ENCODE measurements at regions not wholly inside any gene's neighbourhood (a gene's known extent, or its start where the extent isn't known, plus 50 kb on each side); places are given as distances from the start of the nearest gene placed in this dataset.

DNA sequence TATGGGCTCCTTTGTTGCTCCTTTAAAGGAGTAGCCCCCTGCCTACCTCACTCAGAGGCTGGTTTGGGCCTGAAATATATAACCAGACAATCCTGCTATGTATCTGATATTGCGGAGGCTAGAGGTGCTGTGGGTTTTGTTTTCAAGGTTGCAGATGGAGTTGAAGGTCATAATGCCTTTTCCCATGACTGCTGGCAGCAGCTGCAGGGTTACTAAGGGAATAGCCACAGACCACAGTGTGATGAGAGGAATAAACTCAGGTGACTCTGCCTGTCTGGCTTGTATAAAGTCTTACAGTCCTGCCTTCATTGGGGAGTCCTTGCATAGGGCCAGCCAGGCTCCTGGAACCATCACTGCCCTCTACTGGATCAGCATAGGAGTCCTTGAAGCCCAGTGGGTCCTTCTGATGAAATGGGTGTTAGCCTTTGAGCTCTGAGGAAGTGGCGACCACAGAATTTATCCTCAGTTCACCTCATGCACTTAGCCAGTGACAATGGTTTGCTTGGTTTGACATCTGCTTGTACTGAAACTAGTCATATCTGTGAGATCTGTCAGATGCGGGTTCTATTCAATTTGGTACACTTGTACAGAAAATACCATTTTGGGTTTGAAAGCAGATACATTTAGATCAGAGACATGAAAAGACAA lies 174.4 kb upstream of the HMCN1 start:
- no peak for DNase-seq (ENCODE audit: low read depth, low spot score)
- Histone ChIP-seq H3K4me3 (no peak overlapping the region), H3K9me3 (ENCODE audit: low read depth, low read length) (no peaks in the 10 kb centered on the region), H3K27ac (no peak overlapping the region), H3K9ac (ENCODE audit: insufficient read length) (no peak overlapping the region), H3K36me3 (ENCODE audit: insufficient read depth, low read length) (no peaks in the 10 kb centered on the region)
- TF ChIP-seq POLR2AphosphoS5 (IDR thresholded peaks at IDR 0.05; ENCODE audit: borderline replicate concordance, low read depth, low read length) (no peak), EZH2 (IDR thresholded peaks at IDR 0.05) (no peak), FOXP2 (optimal IDR thresholded peaks at IDR 0.05; ENCODE audit: control extremely low read depth, extremely low read length, insufficient read depth) (no peak)

GRCh38 chr1:185559151-185559550 lies 175.0 kb upstream of the HMCN1 start:
- H3K36me3 ChIP-seq (ENCODE audit: insufficient read depth, low read length), result no peaks in the 10 kb centered on the region
- H3K9ac ChIP-seq (ENCODE audit: insufficient read length), result no peak overlapping the region
- no peak for DNase-seq (ENCODE audit: low read depth, low spot score)
- TF ChIP-seq FOXP2 (optimal IDR thresholded peaks at IDR 0.05; ENCODE audit: control extremely low read depth, extremely low read length, insufficient read depth) (no peak), POLR2AphosphoS5 (IDR thresholded peaks at IDR 0.05; ENCODE audit: borderline replicate concordance, low read depth, low read length) (no peak), EZH2 (IDR thresholded peaks at IDR 0.05) (no peak)
- no peak overlapping the region for H3K4me3 ChIP-seq
- H3K9me3 ChIP-seq (ENCODE audit: low read depth, low read length), result no peaks in the 10 kb centered on the region
- no peak overlapping the region for H3K27ac ChIP-seq

GRCh38 chr1:185556561-185556960 lies 177.6 kb upstream of the HMCN1 start:
- Histone ChIP-seq H3K9me3 (ENCODE audit: low read depth, low read length) (no peaks in the 10 kb centered on the region; the same call in 1 of the 2 replicates), H3K9ac (ENCODE audit: insufficient read length) (no peak overlapping the region), H3K36me3 (ENCODE audit: insufficient read depth, low read length) (no peaks in the 10 kb centered on the region), H3K27ac (no peak overlapping the region), H3K4me3 (no peak overlapping the region)
- TF ChIP-seq POLR2AphosphoS5 (IDR thresholded peaks at IDR 0.05; ENCODE audit: borderline replicate concordance, low read depth, low read length) (no peak), FOXP2 (optimal IDR thresholded peaks at IDR 0.05; ENCODE audit: control extremely low read depth, extremely low read length, insufficient read depth) (no peak)
- no peak for DNase-seq (ENCODE audit: low read depth, low spot score)

DNA sequence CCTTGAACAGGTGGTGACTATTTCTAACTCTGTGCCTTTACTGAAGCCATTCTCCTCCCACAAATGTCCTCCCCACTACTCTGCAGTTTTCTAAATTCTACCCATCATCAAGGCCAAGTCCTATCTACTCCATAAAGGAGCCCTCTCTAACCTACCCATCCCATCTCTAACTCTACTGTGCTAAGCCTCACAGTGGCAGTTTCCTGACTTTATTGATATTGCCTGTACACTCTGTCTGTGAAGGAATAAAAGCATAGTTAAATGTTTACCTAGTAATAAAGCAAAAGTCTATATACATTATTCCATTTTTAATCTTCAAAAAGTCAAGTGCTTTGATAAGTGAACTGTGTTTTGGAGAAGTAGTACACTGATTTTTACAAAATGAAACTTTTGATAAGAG lies 178.4 kb upstream of the HMCN1 start:
- TF ChIP-seq EZH2 (IDR thresholded peaks at IDR 0.05) (no peak), FOXP2 (optimal IDR thresholded peaks at IDR 0.05; ENCODE audit: control extremely low read depth, extremely low read length, insufficient read depth) (no peak), POLR2AphosphoS5 (IDR thresholded peaks at IDR 0.05; ENCODE audit: borderline replicate concordance, low read depth, low read length) (no peak)

DNA sequence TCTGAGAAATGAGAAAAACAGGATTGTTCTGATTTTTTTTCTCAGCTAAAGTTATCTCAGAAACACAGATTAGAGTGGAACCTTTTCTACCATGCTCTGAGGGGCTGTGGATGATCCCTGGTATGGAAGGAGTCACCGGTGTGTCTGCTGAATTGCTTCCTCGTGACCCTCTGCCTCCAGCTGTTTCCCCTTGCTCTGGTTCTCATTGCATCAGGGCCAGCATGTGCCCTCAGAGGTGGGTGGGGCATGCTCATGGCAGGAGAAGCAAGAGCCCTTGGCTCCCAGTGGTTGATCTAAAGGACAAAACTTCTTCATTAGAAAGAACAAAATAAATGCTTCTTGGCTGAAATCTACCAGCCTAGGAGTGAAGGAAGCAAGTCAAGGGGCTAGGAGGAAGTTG lies 183.2 kb upstream of the HMCN1 start:
- Histone ChIP-seq H3K36me3 (ENCODE audit: insufficient read depth, low read length) (no peaks in the 10 kb centered on the region), H3K4me3 (no peak overlapping the region), H3K27ac (no peak overlapping the region), H3K9me3 (ENCODE audit: low read depth, low read length) (no peaks in the 10 kb centered on the region; the same call in 1 of the 2 replicates), H3K9ac (ENCODE audit: insufficient read length) (no peak overlapping the region)
- DNase-seq (ENCODE audit: low read depth, low spot score), result no peak
- TF ChIP-seq EZH2 (IDR thresholded peaks at IDR 0.05) (no peak), FOXP2 (optimal IDR thresholded peaks at IDR 0.05; ENCODE audit: control extremely low read depth, extremely low read length, insufficient read depth) (no peak), POLR2AphosphoS5 (IDR thresholded peaks at IDR 0.05; ENCODE audit: borderline replicate concordance, low read depth, low read length) (no peak)

More for the DNA sequence above, 178.4 kb upstream of the HMCN1 start:
- no peaks in the 10 kb centered on the region for H3K36me3 ChIP-seq (ENCODE audit: insufficient read depth, low read length)
- no peak overlapping the region for H3K9ac ChIP-seq (ENCODE audit: insufficient read length)
- no peaks in the 10 kb centered on the region; the same call in 1 of the 2 replicates for H3K9me3 ChIP-seq (ENCODE audit: low read depth, low read length)
- no peak overlapping the region for H3K27ac ChIP-seq
- DNase-seq (ENCODE audit: low read depth, low spot score), result no peak
- no peak overlapping the region for H3K4me3 ChIP-seq

GRCh38 chr1:185549906-185550305 lies 184.3 kb upstream of the HMCN1 start:
- no peak for DNase-seq (ENCODE audit: low read depth, low spot score)
- H3K9ac ChIP-seq (ENCODE audit: insufficient read length), result no peak overlapping the region
- H3K36me3 ChIP-seq (ENCODE audit: insufficient read depth, low read length), result no peaks in the 10 kb centered on the region
- TF ChIP-seq POLR2AphosphoS5 (IDR thresholded peaks at IDR 0.05; ENCODE audit: borderline replicate concordance, low read depth, low read length) (no peak), FOXP2 (optimal IDR thresholded peaks at IDR 0.05; ENCODE audit: control extremely low read depth, extremely low read length, insufficient read depth) (no peak), EZH2 (IDR thresholded peaks at IDR 0.05) (no peak)
- H3K4me3 ChIP-seq, result no peak overlapping the region; the same call in 1 of the 2 replicates
- peak overlapping the region; percentile 60; the same call in 1 of the 2 replicates for H3K27ac ChIP-seq
- no peaks in the 10 kb centered on the region; the same call in 1 of the 2 replicates for H3K9me3 ChIP-seq (ENCODE audit: low read depth, low read length)

- H3K4me3 ChIP-seq, result no peak overlapping the region
- TF ChIP-seq POLR2AphosphoS5 (IDR thresholded peaks at IDR 0.05; ENCODE audit: borderline replicate concordance, low read depth, low read length) (no peak), FOXP2 (optimal IDR thresholded peaks at IDR 0.05; ENCODE audit: control extremely low read depth, extremely low read length, insufficient read depth) (no peak), EZH2 (IDR thresholded peaks at IDR 0.05) (no peak)
- H3K36me3 ChIP-seq (ENCODE audit: insufficient read depth, low read length), result no peaks in the 10 kb centered on the region
- H3K9ac ChIP-seq (ENCODE audit: insufficient read length), result no peak overlapping the region
- no peak overlapping the region for H3K27ac ChIP-seq
- DNase-seq (ENCODE audit: low read depth, low spot score), result no peak
- H3K9me3 ChIP-seq (ENCODE audit: low read depth, low read length), result no peaks in the 10 kb centered on the region
Observed at GRCh38 chr1:185546029-185546428, 188.2 kb upstream of the HMCN1 start.

- no peak for TF ChIP-seq POLR2AphosphoS5 (IDR thresholded peaks at IDR 0.05; ENCODE audit: borderline replicate concordance, low read depth, low read length)
- TF ChIP-seq FOXP2 (optimal IDR thresholded peaks at IDR 0.05; ENCODE audit: control extremely low read depth, extremely low read length, insufficient read depth), result no peak
- TF ChIP-seq EZH2 (IDR thresholded peaks at IDR 0.05), result no peak
- DNase-seq (ENCODE audit: low read depth, low spot score), result peak; percentile 82
- H3K9me3 ChIP-seq (ENCODE audit: low read depth, low read length), result no peaks in the 10 kb centered on the region
- H3K36me3 ChIP-seq (ENCODE audit: insufficient read depth, low read length), result no peaks in the 10 kb centered on the region
- peak overlapping the region; percentile 48 for H3K4me3 ChIP-seq
- peak overlapping the region; percentile 93 for H3K27ac ChIP-seq
- peak overlapping the region; percentile 62 for H3K9ac ChIP-seq (ENCODE audit: insufficient read length)
Observed at GRCh38 chr1:185541871-185542301, 192.3 kb upstream of the HMCN1 start.

All from SK-N-MC (cell line).